ENCODE measurements at regions not wholly inside any gene's neighbourhood (a gene's known extent, or its start where the extent isn't known, plus 50 kb on each side); places are given as distances from the start of the nearest gene placed in this dataset.

- no peak for ATAC-seq
- no peak overlapping the region for H3K27ac ChIP-seq
- no peak for DNase-seq
- intact Hi-C loops (cut with DNase I): no loop called here
- H3K36me3 ChIP-seq: no peaks in the 10 kb centered on the region
- H3K27me3 ChIP-seq: no peaks in the 10 kb centered on the region
- no peaks in the 10 kb centered on the region for H3K4me1 ChIP-seq
- H3K9me3 ChIP-seq: no peaks in the 10 kb centered on the region
- TF ChIP-seq CTCF (IDR thresholded peaks at IDR 0.05): no peak
- no peak overlapping the region for H3K4me3 ChIP-seq
Measured at GRCh38 chr6:15922510-15923250, 206.2 kb upstream of the MYLIP start.

GRCh38 chr6:15921243-15921642, 207.6 kb upstream of the MYLIP start:
- intact Hi-C loops (cut with DNase I): no loop called here
- DNase-seq (no peak), ATAC-seq (no peak)
- Histone ChIP-seq H3K9me3 (no peaks in the 10 kb centered on the region), H3K36me3 (no peaks in the 10 kb centered on the region), H3K27me3 (no peaks in the 10 kb centered on the region), H3K27ac (no peak overlapping the region), H3K4me1 (no peaks in the 10 kb centered on the region), H3K4me3 (no peak overlapping the region)
- TF ChIP-seq CTCF (IDR thresholded peaks at IDR 0.05): no peak

GRCh38 chr6:15916581-15916980, 212.3 kb upstream of the MYLIP start:
- Histone ChIP-seq H3K4me1 (no peaks in the 10 kb centered on the region), H3K36me3 (no peaks in the 10 kb centered on the region), H3K27me3 (no peaks in the 10 kb centered on the region), H3K9me3 (no peaks in the 10 kb centered on the region), H3K27ac (no peak overlapping the region), H3K4me3 (no peak overlapping the region)
- ATAC-seq: no peak
- intact Hi-C loops (cut with DNase I): no loop called here
- DNase-seq: no peak
- no peak for TF ChIP-seq CTCF (IDR thresholded peaks at IDR 0.05)

GRCh38 chr6:15915508-15916178, 213.2 kb upstream of the MYLIP start:
- DNase-seq (no peak), ATAC-seq (no peak)
- Histone ChIP-seq H3K4me3 (no peak overlapping the region), H3K27me3 (no peaks in the 10 kb centered on the region), H3K4me1 (no peaks in the 10 kb centered on the region), H3K27ac (no peak overlapping the region), H3K36me3 (no peaks in the 10 kb centered on the region), H3K9me3 (no peaks in the 10 kb centered on the region)
- intact Hi-C loops (cut with DNase I): no loop called here
- no peak for TF ChIP-seq CTCF (IDR thresholded peaks at IDR 0.05)

- ATAC-seq: no peak
- no peaks in the 10 kb centered on the region for H3K36me3 ChIP-seq
- intact Hi-C loops (cut with DNase I): no loop called here
- H3K27ac ChIP-seq: no peak overlapping the region
- DNase-seq: no peak
- H3K4me1 ChIP-seq: no peaks in the 10 kb centered on the region
- no peak for TF ChIP-seq CTCF (IDR thresholded peaks at IDR 0.05)
- H3K27me3 ChIP-seq: no peaks in the 10 kb centered on the region
- H3K4me3 ChIP-seq: no peak overlapping the region
- H3K9me3 ChIP-seq: no peaks in the 10 kb centered on the region
Measured at GRCh38 chr6:15914553-15914952, 214.3 kb upstream of the MYLIP start.
